ENCODE measurements at regions not wholly inside any gene's neighbourhood (a gene's known extent, or its start where the extent isn't known, plus 50 kb on each side); places are given as distances from the start of the nearest gene placed in this dataset.

DNA sequence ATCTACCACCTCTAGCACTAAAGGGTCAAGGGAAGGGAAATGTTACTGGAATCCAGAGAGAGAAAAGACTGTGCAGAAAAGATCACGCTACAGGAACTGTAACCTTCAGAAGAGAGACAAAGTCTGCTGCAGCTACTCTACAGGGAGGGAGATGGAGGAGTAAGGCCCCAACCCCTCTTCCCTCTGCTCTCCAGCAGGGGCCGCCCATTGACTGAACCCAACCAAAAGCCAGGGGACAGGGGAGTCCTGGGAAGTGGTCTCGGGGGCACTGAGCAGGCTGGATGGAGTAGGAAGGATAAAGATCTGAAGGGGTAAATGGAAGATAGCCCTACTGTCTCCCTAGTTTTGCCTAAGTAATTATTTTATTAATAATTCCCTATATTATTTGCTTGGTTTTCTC, 72.8 kb upstream of the NR5A2 start:
- peaks cover 0 to 3% (median 0%) of the 10 kb centered on the region in 4 donors for H3K9me3 ChIP-seq (ENCODE audit: control insufficient read depth in 4 of 4, insufficient read depth in 3 of 4, low read length in 3 of 4)
- H3K4me3 ChIP-seq = no peak overlapping the region
- H3K9ac ChIP-seq (ENCODE audit: insufficient read depth in 1 of 2, low read length in 2 of 2) = no peak overlapping the region
- H3K36me3 ChIP-seq (ENCODE audit: control insufficient read depth in 4 of 4, insufficient read depth in 4 of 4, low read length in 4 of 4) = no peaks in the 10 kb centered on the region
- TF ChIP-seq, protein P1, sequence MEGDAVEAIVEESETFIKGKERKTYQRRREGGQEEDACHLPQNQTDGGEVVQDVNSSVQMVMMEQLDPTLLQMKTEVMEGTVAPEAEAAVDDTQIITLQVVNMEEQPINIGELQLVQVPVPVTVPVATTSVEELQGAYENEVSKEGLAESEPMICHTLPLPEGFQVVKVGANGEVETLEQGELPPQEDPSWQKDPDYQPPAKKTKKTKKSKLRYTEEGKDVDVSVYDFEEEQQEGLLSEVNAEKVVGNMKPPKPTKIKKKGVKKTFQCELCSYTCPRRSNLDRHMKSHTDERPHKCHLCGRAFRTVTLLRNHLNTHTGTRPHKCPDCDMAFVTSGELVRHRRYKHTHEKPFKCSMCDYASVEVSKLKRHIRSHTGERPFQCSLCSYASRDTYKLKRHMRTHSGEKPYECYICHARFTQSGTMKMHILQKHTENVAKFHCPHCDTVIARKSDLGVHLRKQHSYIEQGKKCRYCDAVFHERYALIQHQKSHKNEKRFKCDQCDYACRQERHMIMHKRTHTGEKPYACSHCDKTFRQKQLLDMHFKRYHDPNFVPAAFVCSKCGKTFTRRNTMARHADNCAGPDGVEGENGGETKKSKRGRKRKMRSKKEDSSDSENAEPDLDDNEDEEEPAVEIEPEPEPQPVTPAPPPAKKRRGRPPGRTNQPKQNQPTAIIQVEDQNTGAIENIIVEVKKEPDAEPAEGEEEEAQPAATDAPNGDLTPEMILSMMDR (IDR thresholded peaks at IDR 0.05; ENCODE audit: control extremely low read depth, extremely low read depth) = no peak
- DNase-seq (peak in 1 of 3 donors; percentile 30), ATAC-seq (ENCODE audit: insufficient read depth, low FRiP score) (no peak)
- H3K27me3 ChIP-seq (ENCODE audit: control insufficient read depth in 3 of 3, insufficient read depth in 3 of 3, low read length in 2 of 3) = no peaks in the 10 kb centered on the region
- H3K4me1 ChIP-seq (ENCODE audit: control insufficient read depth in 5 of 5, insufficient read depth in 5 of 5, low read length in 5 of 5) = no peaks in the 10 kb centered on the region
- no peak overlapping the region for H3K27ac ChIP-seq (ENCODE audit: low read depth in 1 of 2, low read length in 1 of 2)
- WGBS, 2 donors = 76 to 83% methylated on average over 3 of the region's 3 CpGs

DNA sequence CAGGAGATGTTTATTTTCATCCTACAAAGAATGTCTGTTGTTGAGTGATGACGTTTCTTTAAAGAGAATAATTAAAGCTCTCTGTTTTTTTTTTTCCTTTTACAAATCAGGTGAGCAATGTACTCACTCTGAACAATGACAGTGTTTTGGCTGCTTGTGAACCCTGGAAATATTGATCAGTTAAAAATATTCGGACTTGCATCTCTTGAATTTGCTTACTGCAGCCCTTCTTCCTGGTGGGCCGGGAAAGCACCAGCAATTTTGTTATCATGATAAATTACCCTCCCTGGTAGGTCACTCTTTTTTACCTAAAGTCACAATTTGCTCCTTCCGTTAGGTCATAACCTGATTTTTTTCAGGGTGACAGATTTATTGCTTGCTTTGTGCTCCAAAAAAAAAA, 72.3 kb upstream of the NR5A2 start:
- Histone ChIP-seq H3K4me1 (ENCODE audit: control insufficient read depth in 5 of 5, insufficient read depth in 5 of 5, low read length in 5 of 5) (no peaks in the 10 kb centered on the region), H3K27ac (ENCODE audit: low read depth in 1 of 2, low read length in 1 of 2) (no peak overlapping the region), H3K4me3 (no peak overlapping the region), H3K9me3 (ENCODE audit: control insufficient read depth in 4 of 4, insufficient read depth in 3 of 4, low read length in 3 of 4) (peaks cover 0 to 3% (median 0%) of the 10 kb centered on the region in 4 donors), H3K27me3 (ENCODE audit: control insufficient read depth in 3 of 3, insufficient read depth in 3 of 3, low read length in 2 of 3) (no peaks in the 10 kb centered on the region), H3K36me3 (ENCODE audit: control insufficient read depth in 4 of 4, insufficient read depth in 4 of 4, low read length in 4 of 4) (no peaks in the 10 kb centered on the region), H3K9ac (ENCODE audit: insufficient read depth in 1 of 2, low read length in 2 of 2) (no peak overlapping the region)
- 74 to 87% methylated on average over 4 of the region's 4 CpGs for WGBS, 2 donors
- TF ChIP-seq, protein P1 (IDR thresholded peaks at IDR 0.05; ENCODE audit: control extremely low read depth, extremely low read depth) = no peak
- ATAC-seq (ENCODE audit: insufficient read depth, low FRiP score) (no peak), DNase-seq (no peak)

DNA sequence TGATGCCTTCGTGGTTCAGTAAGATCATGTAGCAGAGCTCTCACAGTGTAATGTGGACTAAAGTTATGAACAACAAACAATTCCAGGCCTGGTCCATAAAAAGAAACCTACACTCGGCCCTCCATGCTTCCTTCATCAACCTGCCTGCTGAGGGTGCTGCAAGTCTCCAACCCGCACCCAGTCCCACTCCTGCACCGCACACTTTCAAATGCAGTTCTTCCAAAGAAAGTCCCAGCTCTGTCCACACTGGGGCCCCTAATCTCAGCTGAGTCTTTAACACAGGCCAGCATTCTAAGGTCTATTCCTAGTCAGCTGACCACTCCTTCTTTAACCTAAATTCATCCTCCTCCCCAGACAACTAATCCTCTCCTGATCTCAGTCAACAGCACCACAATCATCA, 71.5 kb upstream of the NR5A2 start:
- peaks cover 0 to 3% (median 0%) of the 10 kb centered on the region in 4 donors for H3K9me3 ChIP-seq (ENCODE audit: control insufficient read depth in 4 of 4, insufficient read depth in 3 of 4, low read length in 3 of 4)
- 70 to 97% methylated on average over 4 of the region's 4 CpGs for WGBS, 2 donors
- no peaks in the 10 kb centered on the region for H3K36me3 ChIP-seq (ENCODE audit: control insufficient read depth in 4 of 4, insufficient read depth in 4 of 4, low read length in 4 of 4)
- DNase-seq = no peak
- no peak overlapping the region for H3K4me3 ChIP-seq
- no peak overlapping the region for H3K27ac ChIP-seq (ENCODE audit: low read depth in 1 of 2, low read length in 1 of 2)
- H3K9ac ChIP-seq (ENCODE audit: insufficient read depth in 1 of 2, low read length in 2 of 2) = no peak overlapping the region
- no peaks in the 10 kb centered on the region for H3K4me1 ChIP-seq (ENCODE audit: control insufficient read depth in 5 of 5, insufficient read depth in 5 of 5, low read length in 5 of 5)
- no peak for ATAC-seq (ENCODE audit: insufficient read depth, low FRiP score)
- no peaks in the 10 kb centered on the region for H3K27me3 ChIP-seq (ENCODE audit: control insufficient read depth in 3 of 3, insufficient read depth in 3 of 3, low read length in 2 of 3)
- TF ChIP-seq, protein P1 (IDR thresholded peaks at IDR 0.05; ENCODE audit: control extremely low read depth, extremely low read depth) = no peak

Measured in lung (tissue), 11 donors.